Stomach (tissue), 8 donors: ENCODE measurements at regions not wholly inside any gene's neighbourhood (a gene's known extent, or its start where the extent isn't known, plus 50 kb on each side); places are given as distances from the start of the nearest gene placed in this dataset.

Experiments used
- DNase-seq, 2 donors: peaks; one replicate each; pipeline versions ENCODE4 v3.0.0 to v3.0.0-alpha.2; 2013 to 2019
- H3K27ac ChIP-seq, 5 donors: fragments of 200-600 bp in 4 of 5; sonication (generic) in 4 of 5; one replicate each; pipeline ENCODE4 v1.5.1; 2013 to 2019; ENCODE audit warnings: mild to moderate bottlenecking in 1 of 5, moderate library complexity in 1 of 5
- H3K27me3 ChIP-seq, 3 donors: fragments of 200-600 bp; sonication (generic); one replicate each; pipeline ENCODE4 v1.5.1; 2017 to 2019; ENCODE audit warnings: mixed run types in 1 of 3
- H3K36me3 ChIP-seq, 4 donors: fragments of 200-600 bp; sonication (generic); 1 replicate in 3 of 4; 2 replicates in 1 of 4; pipeline ENCODE4 v1.5.1; 2016 to 2019
- H3K4me1 ChIP-seq, 4 donors: fragments of 200-600 bp; sonication (generic); one replicate each; pipeline ENCODE4 v1.5.1; 2016 to 2019
- H3K4me3 ChIP-seq, 4 donors: fragments of 200-600 bp; sonication (generic) in 3 of 4; one replicate each; pipeline ENCODE4 v1.5.1; 2016 to 2019; ENCODE audit warnings: mild to moderate bottlenecking in 1 of 4
- H3K9me3 ChIP-seq, 4 donors: fragments of 200-600 bp; sonication (generic); one replicate each; pipeline ENCODE4 v1.5.1; 2016 to 2019
- CTCF ChIP-seq, 7 experiments: fragments of 450-650 bp in 4 of 7; fragments of 200-600 bp in 3 of 7; sonication (generic) in 3 of 7; IDR thresholded peaks; one replicate each; pipeline ENCODE4 v1.5.1; 2016 to 2019; ENCODE audit warnings: antibody characterized with exemption in 7 of 7, control low read depth in 2 of 7, mild to moderate bottlenecking in 1 of 7
- EP300 ChIP-seq: sonication (generic); formaldehyde crosslinking; IDR thresholded peaks from one replicate; pipeline ENCODE4 v1.6.1; 2017; ENCODE audit warnings: antibody characterized with exemption
- POLR2A ChIP-seq, 4 donors: fragments of 450-650 bp; IDR thresholded peaks; one replicate each; pipeline ENCODE4 v1.6.1; 2016; ENCODE audit warnings: antibody characterized with exemption in 4 of 4, control low read depth in 2 of 4, mild to moderate bottlenecking in 1 of 4, moderate library complexity in 1 of 4
- POLR2AphosphoS5 ChIP-seq, 3 donors: sonication (generic); formaldehyde crosslinking; IDR thresholded peaks; one replicate each; pipeline ENCODE4 v1.6.1; 2016; ENCODE audit warnings: antibody characterized with exemption in 3 of 3
- WGBS, 5 donors: extraction: QIAGEN DNeasy Blood & Tissue Kit in 3 of 5; methylation state at CpG; one replicate each; pipeline versions ENCODE4 v1.1.5 to v1.1.7; 2013 to 2018; 5-methylcytosine and 5-hydroxymethylcytosine counted together
- intact Hi-C: fragments of 100-400 bp; cut with DNase I; formaldehyde crosslinking; loops from one replicate; pipeline ENCODE4 v1.15.1; 2023; ENCODE audit warnings: low total_unique reads
- donor health status: healthy with polysubstance abuse.
- donor health status: Bipolar disorder and iron deficiency.
- donor health status: healthy.

- no peaks in the 10 kb centered on the region for H3K36me3 ChIP-seq
- no peak for TF ChIP-seq POLR2AphosphoS5 (IDR thresholded peaks at IDR 0.05)
- no peaks in the 10 kb centered on the region for H3K27me3 ChIP-seq
- no peak overlapping the region for H3K4me3 ChIP-seq
- H3K4me1 ChIP-seq = no peaks in the 10 kb centered on the region
- DNase-seq = peak in 1 of 2 donors; percentile 10
- 25 to 57% (median 45%) methylated on average over 5 of the region's 5 CpGs for WGBS, 5 donors
- no peaks in the 10 kb centered on the region for H3K9me3 ChIP-seq
- no peak overlapping the region for H3K27ac ChIP-seq
- intact Hi-C loops = no loop called here
These were observed 152.1 kb upstream of the TENM3 start for GRCh38 chr4:182091128-182091527.

DNA sequence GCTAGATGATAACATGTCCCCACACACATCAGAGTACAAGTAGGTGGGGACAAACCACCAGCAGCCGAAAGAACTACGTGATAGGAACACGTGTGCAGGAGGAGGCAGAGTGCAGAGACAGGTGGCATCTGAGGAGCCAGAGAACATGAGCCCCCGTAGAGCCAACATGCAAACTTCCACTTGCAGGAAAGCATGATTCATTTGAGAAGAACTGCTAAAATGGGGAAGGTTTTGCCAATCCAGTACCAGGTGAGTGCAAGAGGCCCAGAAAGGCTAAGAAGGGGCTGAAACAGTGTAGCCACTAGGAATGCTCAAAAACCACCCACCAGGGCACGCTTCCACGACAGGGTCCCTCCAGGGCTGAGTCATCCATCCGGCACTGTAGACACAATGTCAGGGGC lies 149.8 kb upstream of the TENM3 start:
- no peak for DNase-seq
- no peak overlapping the region for H3K4me3 ChIP-seq
- intact Hi-C loops = no loop called here
- H3K4me1 ChIP-seq = no peaks in the 10 kb centered on the region
- no peaks in the 10 kb centered on the region for H3K27me3 ChIP-seq
- H3K27ac ChIP-seq = no peak overlapping the region
- 66 to 77% (median 73%) methylated on average over 7 of the region's 7 CpGs for WGBS, 5 donors
- TF ChIP-seq POLR2A (IDR thresholded peaks at IDR 0.05) (no peak), CTCF (IDR thresholded peaks at IDR 0.05) (no peak), EP300 (no peak), POLR2AphosphoS5 (IDR thresholded peaks at IDR 0.05) (no peak)
- no peaks in the 10 kb centered on the region for H3K36me3 ChIP-seq
- no peaks in the 10 kb centered on the region for H3K9me3 ChIP-seq

- intact Hi-C loops = no loop called here
- TF ChIP-seq POLR2A (IDR thresholded peaks at IDR 0.05) = no peak
- TF ChIP-seq EP300 = no peak
- no peak for TF ChIP-seq CTCF (IDR thresholded peaks at IDR 0.05)
- TF ChIP-seq POLR2AphosphoS5 (IDR thresholded peaks at IDR 0.05) = no peak
- 67 to 86% (median 79%) methylated on average over 3 of the region's 3 CpGs for WGBS, 5 donors
These were observed 149.3 kb upstream of the TENM3 start for GRCh38 chr4:182093935-182094334.

GRCh38 chr4:182101618-182102017 lies 141.6 kb upstream of the TENM3 start:
- Histone ChIP-seq H3K36me3 (no peaks in the 10 kb centered on the region), H3K9me3 (no peaks in the 10 kb centered on the region), H3K4me3 (no peak overlapping the region), H3K4me1 (no peaks in the 10 kb centered on the region), H3K27ac (no peak overlapping the region), H3K27me3 (no peaks in the 10 kb centered on the region)
- 89 to 93% (median 91%) methylated on average over 8 of the region's 8 CpGs for WGBS, 5 donors
- intact Hi-C loops = no loop called here
- no peak for DNase-seq
- TF ChIP-seq POLR2AphosphoS5 (IDR thresholded peaks at IDR 0.05) (no peak), POLR2A (IDR thresholded peaks at IDR 0.05) (no peak), CTCF (IDR thresholded peaks at IDR 0.05) (no peak), EP300 (no peak)

More at GRCh38 chr4:182093935-182094334, 149.3 kb upstream of the TENM3 start:
- no peak for DNase-seq
- Histone ChIP-seq H3K4me3 (no peak overlapping the region), H3K27me3 (no peaks in the 10 kb centered on the region), H3K4me1 (no peaks in the 10 kb centered on the region), H3K9me3 (no peaks in the 10 kb centered on the region), H3K36me3 (no peaks in the 10 kb centered on the region), H3K27ac (no peak overlapping the region)

DNA sequence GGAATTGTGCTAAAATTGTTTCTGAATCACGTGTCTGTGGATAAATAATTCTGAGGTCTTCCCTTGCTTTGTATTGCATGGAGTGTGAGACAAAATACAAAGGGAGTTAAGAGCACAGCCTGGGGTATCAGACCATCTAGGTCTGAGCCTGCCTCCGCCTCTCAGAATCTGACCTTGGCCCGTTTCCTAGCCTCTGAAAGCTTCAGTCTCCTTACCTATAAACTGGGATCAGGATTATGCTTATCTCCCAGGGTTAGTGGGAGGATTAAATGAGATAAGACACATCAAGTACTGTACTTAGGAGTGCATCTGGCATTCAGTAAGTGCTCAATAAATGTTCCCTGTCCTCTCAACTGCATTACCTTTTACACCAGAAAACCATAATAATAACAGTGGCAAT lies 140.6 kb upstream of the TENM3 start:
- Histone ChIP-seq H3K9me3 (no peaks in the 10 kb centered on the region), H3K4me1 (no peaks in the 10 kb centered on the region), H3K36me3 (no peaks in the 10 kb centered on the region), H3K27ac (no peak overlapping the region), H3K4me3 (no peak overlapping the region), H3K27me3 (no peaks in the 10 kb centered on the region)
- DNase-seq = no peak
- TF ChIP-seq POLR2A (IDR thresholded peaks at IDR 0.05) (no peak), EP300 (no peak)
- intact Hi-C loops = no loop called here
- WGBS, 5 donors = 43 to 57% (median 47%) methylated on average over 3 of the region's 3 CpGs
